GM18907 (cell line): ENCODE measurements at regions not wholly inside any gene's neighbourhood (a gene's known extent, or its start where the extent isn't known, plus 50 kb on each side); places are given as distances from the start of the nearest gene placed in this dataset.

Experiments
- ATAC-seq: cut with Tn5 transposase; IDR thresholded peaks from one replicate; pipeline ENCODE4 v1.9.1; 2021; ENCODE audit warnings: mild to moderate bottlenecking, moderate library complexity; ENCODE audit not compliant: unreplicated experiment

DNA sequence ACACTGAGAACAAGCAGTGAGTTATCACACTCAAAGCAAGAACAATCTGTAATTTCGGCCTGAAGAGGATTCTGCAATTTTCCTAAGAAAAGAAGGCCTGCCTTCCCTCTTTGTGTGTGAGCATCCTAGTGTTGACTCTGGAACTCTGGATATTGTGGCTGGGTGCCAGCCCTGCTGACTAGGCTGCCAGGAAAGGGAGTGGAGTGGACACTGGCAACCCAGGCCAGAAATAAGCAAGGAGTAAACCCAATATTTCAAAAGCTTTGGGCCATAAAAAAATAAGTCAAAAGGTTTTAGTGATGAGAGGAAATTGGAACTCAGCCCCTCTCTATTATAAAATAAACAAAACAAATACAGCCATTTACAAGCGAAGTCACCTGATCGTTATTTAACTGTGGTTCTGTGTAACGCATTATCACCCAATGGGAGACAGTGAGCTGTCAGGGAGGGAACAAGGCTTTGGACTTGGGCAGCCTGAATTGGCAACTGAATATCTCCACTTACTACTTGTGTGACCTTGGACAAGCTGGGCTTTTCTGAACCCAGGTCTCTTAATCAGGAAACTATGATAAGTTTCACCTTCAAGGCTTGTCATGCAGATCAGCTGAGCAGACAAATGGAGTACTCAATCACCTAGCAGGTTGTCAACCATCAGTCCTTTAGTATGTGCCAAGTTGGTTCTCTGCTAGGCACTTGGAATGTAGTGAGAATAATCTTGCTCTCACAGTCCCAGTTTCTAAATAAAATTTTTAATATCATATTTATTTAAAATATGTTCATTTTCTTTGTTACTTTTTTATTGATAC, 196.2 kb downstream of the PAX1 start:
- no peak for ATAC-seq

DNA sequence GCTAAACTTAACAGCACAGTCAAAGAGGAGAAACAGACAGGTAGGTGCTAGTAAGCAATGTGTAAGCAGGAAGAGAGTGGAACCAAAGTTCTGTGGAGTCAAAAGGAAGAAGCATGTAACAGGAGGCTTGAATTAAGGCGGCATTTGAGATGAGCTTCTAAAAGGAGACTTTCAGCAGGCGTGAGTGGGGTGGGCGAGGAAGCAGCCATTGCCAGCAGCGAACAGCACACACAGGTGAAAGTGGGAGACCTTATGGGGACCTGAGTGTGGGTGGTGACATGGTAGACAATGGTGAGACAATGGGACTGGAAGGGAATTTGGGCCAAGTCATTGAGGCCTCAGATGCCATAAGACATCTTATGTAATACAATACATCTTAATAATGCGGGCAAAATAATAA, 195.0 kb downstream of the PAX1 start:
- ATAC-seq: no peak

DNA sequence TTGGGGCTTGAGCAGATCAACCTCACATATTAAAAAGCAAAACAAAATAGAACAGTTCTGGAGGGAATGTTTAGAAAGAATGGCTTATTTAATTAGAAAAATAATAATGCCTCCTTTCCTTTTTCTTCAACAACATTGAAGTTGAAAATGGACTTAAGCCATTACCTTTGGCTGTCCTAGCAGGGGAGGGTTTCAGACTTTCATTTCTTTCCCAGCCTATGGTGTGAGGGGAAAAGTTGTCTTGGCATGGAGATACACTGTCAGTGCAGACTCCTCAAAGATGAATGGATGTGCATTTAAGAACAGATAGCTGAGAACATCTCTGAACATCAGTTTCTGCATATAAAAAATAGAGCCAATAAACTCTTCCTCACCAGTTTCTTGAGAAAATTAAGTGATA, 169.5 kb downstream of the PAX1 start:
- ATAC-seq: no peak

DNA sequence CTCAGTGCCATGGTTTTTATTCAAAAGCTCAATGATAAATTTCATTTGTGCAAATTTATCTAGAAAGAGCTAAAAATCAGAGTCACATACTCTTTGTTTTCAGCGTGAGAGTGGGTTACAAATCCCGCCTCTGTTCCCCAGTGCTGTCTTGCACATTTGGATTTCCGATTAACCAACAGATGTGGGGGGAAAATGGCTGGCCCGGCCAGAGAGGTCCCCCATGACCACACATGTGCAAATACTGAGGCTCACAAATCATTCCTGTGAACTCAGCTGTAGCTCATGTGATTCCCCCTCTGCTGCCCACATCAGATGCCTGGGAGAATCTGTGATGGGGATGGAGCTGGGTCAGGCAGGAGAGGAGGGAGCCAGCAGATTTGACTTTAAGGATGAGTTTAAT, 168.7 kb downstream of the PAX1 start:
- ATAC-seq: no peak

DNA sequence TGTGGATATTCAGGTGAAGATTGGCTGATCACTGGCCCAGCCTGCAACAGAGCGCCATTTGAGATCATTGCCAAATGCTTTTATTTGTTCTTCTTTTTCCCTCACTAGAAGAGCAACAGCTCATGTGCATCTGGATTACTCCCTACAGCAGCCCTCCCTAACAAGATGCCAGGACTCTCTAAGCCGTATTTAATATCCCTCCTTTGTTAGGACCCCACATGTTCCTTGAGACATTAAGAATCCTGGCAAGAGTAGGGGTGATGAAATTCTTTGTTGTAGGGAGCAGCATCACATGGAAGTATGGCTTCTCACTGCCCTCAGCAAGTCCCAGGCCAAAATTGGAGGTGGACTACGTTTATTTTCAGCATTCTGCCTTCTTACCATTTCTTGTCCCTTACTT, 167.8 kb downstream of the PAX1 start:
- ATAC-seq: no peak

DNA sequence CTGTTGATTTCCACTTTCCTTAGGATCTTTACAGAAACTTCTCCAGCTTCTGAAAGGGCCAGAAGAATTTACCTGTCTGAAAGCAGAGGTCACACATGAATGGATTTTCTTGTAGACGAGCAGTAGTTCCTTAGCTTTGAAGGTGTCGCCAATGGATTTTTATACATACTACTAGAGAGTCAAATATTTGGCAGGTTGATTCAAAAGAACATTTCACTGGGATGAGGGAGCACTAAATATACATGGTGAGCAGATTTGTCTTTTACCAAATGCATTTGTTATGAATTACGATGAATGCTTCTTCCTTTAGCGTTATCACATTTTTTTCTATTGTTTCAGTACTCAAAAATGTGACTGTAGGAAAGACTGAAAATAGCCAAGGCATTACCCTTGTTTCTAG, 162.3 kb downstream of the PAX1 start:
- ATAC-seq: no peak

DNA sequence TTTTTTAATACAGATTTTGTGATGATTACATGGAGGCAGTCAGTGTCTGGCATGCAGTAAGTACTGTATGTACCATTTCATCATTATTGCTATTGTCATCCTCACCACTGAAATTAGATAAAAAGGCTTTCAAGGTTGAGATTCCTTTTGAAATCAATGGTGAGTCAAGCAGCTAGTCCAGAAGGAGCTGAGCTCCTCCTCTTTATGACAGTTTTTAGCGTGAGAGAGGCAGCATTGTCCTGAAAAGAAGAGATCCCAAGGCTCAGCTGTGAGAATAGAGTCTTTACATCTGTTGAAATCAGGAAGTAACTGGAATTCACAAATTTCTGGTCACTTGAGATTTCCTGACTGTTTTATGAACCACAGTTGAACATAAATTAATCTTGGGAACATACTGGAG, 161.9 kb downstream of the PAX1 start:
- no peak for ATAC-seq

DNA sequence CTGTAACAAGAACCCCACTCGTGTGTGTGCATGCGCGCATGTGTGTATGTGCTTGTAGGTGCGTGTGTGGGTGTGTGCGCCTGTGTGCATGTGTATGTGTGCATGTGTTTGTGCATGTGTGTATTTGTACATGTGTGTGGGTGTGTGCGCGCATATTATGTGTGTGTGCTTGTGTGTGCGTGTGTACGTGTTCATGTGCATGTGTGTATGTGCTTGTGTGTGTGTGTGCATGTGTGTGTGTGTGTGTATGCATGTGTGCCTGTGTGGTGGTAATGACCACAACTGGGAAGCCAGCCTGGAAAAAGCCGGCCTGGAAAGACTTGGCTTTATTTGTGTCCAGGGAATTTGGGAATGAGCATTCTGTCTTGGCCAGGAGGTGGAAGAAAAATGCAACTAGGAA, 157.5 kb downstream of the PAX1 start:
- no peak for ATAC-seq

DNA sequence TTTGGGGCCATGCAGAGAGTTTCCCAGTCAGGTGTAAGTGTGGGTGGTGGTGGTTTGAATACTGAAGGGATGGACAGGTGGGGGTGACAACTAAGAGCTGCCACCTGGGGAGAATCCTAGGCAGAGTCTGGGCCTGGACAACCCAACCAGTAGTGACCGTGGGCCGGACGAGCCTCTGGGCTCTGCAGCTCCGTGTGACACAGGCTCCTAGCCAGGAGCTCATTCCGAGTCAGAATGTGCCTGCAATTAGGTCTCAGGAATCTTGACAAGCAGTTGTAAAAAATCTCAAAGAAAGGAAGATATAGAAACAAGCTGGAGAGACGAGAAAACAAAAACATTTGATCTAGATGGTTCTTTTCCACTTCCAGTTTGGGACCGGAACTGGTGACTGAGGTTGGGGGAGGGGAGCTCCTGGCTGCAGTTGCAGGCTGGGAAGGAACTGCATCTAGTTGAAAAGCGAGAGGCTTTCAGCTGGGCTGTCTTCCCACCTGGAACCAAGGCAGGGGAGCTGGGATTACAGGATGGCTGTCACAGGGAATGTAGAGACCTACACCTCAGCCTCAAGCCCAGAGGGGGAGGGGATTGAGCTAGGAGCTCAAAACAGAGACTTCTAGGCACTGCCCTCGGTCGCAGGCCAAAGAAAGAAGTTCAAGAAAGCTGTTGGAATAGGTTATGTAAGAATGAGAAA, 156.9 kb downstream of the PAX1 start:
- no peak for ATAC-seq

DNA sequence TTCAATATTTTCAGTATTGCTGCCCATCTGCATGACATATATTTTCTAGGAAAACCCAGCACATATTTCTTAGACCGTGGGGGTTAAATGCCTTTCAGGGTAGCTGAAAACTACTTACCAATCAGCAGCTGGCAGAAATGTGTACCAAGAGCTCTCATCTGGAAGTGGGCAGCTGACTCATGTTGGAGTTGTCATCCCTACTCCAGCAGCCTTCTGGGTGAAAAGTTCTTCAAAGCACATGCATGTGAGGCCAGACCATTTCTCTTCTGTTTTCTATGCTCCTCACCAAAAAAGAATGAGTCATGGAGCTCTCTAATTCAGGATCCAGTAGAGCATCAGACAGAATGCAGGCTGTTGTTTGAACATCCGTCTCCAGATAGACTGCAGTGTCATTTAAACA, 135.5 kb downstream of the PAX1 start:
- ATAC-seq: no peak

DNA sequence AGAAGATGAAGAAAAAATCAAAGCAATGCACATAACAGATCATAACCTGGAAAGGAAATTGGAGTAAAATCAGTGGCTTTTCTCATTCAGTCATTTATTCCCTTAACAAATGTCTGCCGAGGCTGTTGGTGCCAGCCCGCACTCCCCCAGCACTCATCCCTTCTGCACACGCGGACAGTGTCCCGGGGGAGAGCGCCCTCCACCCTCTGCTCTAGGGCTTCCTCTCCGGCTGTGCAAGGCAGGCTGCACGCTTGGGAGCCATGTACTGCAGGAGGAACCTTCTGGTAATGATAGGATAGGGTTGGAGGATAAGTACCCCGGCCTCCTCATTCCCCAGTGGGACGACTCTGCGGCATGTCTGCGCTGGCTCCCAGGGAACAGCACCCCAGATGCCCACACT, 134.5 kb downstream of the PAX1 start:
- ATAC-seq: no peak

DNA sequence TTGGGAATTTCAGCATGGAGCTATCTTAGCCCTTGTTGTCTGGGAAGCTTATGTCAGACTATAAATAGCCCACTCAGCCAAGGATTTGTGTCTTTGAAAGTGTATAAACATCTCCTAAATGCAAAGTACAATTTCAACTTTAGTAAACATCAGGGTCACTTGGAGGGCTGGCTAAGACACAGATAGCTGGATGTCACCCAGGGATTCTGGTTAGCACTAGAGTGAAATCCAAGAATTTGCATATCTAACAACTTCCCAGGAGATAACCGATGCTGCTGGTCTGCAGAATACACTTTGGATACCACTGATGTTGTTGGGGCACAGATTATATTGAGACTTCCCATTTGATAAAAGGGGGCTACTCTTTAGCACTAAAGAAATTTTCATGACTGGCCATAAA, 130.9 kb downstream of the PAX1 start:
- no peak for ATAC-seq

DNA sequence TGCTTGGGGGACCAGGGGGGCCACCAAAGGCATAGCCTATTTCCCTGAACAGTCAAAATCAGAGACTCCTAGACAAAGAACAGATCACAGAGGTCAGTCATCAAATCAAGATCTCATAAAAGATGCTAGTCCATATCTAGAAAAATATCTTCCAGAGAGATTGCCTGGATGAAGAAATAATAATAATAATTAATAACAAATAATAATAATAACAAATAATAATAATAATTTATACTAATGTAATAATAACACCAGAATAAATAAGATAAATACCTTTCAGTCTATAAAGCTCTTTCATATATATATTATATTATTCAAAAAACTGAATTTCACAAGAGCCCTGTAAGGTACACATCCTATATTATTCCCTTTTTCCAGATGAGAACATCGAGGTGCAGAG, 129.6 kb downstream of the PAX1 start:
- no peak for ATAC-seq

DNA sequence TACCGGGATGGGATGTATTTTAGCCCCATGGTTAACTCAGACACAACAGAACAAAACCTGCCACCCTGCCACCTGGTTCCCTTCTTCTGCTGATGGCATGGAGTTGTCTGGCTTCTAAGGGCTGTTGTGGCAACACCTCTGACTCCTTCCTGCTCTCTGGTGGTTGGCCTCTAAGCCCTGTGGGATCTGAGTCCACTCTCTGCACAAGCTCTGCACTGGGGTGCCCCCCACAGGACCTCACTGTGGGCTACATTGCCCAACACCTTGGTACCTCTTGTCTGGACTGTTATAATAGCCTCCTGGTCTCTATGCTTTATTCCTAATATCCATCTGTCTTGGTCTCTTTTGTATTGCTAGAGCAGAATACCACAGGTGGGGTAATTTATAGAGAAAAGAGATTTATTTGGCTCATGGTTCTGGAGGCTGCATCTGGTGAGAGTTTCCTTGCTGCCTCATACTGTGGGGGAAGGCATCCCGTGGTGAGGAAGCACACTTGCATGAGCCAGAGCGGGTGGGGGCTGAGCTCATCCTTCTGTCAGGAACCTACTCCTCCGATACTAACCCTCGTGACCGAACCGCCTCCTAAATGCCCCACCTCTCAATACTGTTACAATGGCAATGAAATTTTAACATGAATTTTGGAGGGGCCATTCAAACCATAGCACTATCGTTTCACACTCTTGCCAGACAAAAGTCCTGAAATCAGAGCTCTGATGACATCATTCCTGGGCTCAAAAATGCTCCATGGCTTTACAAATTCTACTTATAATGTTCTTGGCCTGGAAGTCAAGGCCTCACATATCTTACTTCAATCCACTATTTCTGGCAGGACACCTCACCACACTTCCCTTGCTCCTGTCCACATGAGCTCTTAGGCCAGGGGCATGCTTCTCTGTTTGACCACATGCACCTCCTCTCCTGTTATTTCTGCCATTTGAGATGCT, 127.2 kb downstream of the PAX1 start:
- no peak for ATAC-seq

DNA sequence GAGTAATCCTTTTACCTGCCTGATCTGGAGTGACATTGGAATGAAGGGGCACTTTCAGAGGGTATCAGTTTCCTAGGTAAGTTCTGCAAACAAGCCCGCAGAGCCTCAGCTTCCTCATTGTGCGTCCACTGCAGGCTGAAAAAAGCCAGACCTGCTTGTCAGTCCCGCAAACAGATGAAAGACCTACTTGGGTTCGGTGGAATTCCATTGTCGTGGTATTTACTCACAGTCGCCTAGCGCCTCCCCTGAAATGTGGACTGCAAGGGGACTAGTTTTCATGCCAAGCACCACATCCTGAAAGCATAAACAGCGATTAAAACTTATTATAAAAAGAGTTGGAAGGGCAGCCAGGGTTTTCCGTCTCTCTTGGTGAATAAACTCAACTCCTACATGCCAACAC, 121.5 kb downstream of the PAX1 start:
- no peak for ATAC-seq

DNA sequence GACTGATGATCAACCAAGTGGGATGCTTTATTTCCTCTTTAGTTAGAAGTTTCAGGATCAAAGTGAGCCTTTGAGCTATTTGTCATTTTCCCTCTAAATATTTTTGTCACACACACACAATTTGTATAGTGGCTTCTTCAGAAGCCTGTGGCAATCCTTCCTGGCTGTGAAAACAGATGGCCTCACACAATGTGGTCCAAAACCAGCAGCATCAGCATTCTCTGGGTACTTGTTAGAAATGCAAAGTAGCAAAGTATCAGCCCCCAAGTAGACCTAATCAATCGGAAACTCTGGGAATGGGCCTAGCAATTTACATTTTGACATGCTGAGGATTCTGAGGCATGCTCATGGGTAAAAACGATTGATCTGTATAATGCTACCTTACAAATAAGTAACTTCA, 115.9 kb downstream of the PAX1 start:
- ATAC-seq: no peak

DNA sequence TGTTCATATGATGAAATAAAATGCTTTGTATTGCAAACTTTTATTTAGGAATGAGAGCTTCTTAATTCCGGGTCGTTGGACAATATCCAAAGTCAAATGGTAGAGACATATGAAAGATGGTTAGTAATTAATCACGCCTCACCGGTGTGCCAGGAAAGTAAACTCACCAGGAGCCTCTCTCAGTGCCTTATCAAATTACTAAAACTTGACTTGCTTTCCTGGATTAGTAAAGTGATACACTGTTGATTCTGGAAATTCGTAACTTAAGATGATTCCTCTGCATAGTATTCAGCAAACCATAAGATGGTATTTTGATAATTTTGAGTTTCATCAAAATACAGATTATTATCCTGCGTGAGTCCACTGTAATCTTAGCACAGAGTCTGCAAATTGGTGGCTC, 115.2 kb downstream of the PAX1 start:
- no peak for ATAC-seq

DNA sequence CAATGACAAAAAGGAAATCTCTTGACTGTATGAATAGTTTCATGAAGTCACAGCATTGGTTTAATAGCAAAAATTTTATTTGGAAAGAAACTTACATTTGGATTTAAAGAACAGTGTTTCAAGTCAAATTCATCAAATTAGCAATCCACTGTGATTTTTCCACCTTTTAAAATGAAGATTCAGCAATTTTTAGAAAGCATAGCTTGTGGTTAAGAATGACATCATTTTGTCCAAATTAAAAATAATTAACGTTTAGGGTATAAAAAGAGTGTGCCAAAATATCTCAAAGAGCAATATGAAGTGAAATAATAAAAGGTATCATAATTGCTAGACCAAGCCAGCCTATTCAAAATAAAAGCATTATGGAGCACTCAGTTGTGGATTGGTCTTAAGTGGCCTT, 114.6 kb downstream of the PAX1 start:
- no peak for ATAC-seq

DNA sequence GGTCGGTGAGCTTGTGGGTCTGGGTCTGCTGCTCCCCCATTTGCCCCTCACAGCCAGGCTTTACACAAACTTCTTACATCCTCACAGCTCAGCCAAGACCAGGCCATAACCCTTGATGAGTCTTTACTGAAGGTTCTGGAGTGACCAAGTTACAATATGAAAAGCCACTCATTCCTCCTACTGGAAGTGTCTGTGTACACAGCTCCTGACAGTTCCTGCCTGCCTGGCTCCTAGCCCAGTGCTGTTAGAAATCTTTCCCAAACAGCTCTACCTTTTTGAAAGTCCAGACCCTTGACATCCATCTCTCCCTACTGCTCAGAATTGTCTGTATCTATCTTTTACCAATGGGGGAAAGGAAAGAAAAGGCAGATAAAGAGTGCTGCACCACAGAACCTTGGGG, 106.9 kb downstream of the PAX1 start:
- no peak for ATAC-seq

DNA sequence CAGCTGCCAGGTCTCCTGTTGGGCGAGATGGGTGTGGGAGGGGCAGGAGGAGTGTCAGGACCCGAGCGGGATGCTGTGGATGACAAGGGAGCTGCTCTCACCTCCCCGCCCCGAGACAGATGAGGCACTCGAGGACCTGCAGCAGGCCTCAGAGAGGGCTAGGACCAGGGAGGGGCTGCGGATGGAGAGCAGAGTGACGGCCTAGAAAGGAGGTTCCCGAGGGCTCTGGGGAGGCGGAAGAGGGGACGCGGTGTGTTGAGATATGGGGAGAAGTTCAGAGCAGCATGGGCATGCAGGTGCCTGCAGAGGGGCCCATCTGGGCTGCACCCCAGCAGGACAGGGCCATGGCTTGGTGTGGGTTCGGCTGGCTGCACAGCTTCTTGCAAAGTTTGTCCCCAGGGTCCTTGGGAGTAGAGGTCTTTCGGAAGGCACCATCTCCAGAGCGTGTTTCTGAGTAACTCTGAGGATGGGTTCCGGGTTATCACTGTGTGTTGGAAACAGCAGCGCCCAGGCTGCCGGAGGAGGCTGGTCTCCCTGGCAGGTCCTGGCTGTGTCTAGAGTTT, 104.6 kb downstream of the PAX1 start:
- no peak for ATAC-seq
